ENCODE measurements at regions not wholly inside any gene's neighbourhood (a gene's known extent, or its start where the extent isn't known, plus 50 kb on each side); places are given as distances from the start of the nearest gene placed in this dataset.

- DNase-seq, result no peak
- no peak for ATAC-seq (ENCODE audit: low read depth in 2 of 2)
- Mint-ChIP-seq H3K4me3 (no peak overlapping the region), H3K27ac (no peak overlapping the region), H3K4me1 (no peaks in the 10 kb centered on the region), H3K27me3 (no peaks in the 10 kb centered on the region), H3K9me3 (peaks cover 0 to 3% (median 0%) of the 10 kb centered on the region in 7 donors), H3K36me3 (peaks cover 7% of the 10 kb centered on the region)
- no peaks in the 10 kb centered on the region for H3K4me1 ChIP-seq (ENCODE audit: control insufficient read depth, insufficient read depth, low read length, poor library complexity, severe bottlenecking)
- H3K36me3 ChIP-seq (ENCODE audit: control insufficient read depth, insufficient read depth, low read length), result no peaks in the 10 kb centered on the region
- no peak overlapping the region for H3K4me3 ChIP-seq (ENCODE audit: low read depth, low read length)
- H3K27ac ChIP-seq (ENCODE audit: insufficient read depth, low read length, poor library complexity, severe bottlenecking), result no peak overlapping the region
- H3K9me3 ChIP-seq (ENCODE audit: control insufficient read depth in 2 of 2, low read length in 2 of 2), result no peaks in the 10 kb centered on the region
- no peaks in the 10 kb centered on the region for H3K27me3 ChIP-seq (ENCODE audit: control insufficient read depth, insufficient read depth, low read length)
Observed at GRCh38 chr12:27192118-27192802, 51.8 kb upstream of the STK38L start.

GRCh38 chr12:27193106-27193505 is 51.0 kb upstream of the STK38L start:
- DNase-seq, result no peak
- no peaks in the 10 kb centered on the region for H3K4me1 Mint-ChIP-seq
- peaks cover 0 to 3% (median 0%) of the 10 kb centered on the region in 7 donors for H3K9me3 Mint-ChIP-seq
- H3K4me1 ChIP-seq (ENCODE audit: control insufficient read depth, insufficient read depth, low read length, poor library complexity, severe bottlenecking), result no peaks in the 10 kb centered on the region
- no peaks in the 10 kb centered on the region for H3K36me3 ChIP-seq (ENCODE audit: control insufficient read depth, insufficient read depth, low read length)
- H3K27ac ChIP-seq (ENCODE audit: insufficient read depth, low read length, poor library complexity, severe bottlenecking), result no peak overlapping the region
- no peaks in the 10 kb centered on the region for H3K9me3 ChIP-seq (ENCODE audit: control insufficient read depth in 2 of 2, low read length in 2 of 2)
- H3K27me3 Mint-ChIP-seq, result no peaks in the 10 kb centered on the region
- H3K4me3 Mint-ChIP-seq, result no peak overlapping the region
- no peak overlapping the region for H3K4me3 ChIP-seq (ENCODE audit: low read depth, low read length)
- H3K27me3 ChIP-seq (ENCODE audit: control insufficient read depth, insufficient read depth, low read length), result no peaks in the 10 kb centered on the region
- no peak overlapping the region for H3K27ac Mint-ChIP-seq
- ATAC-seq (ENCODE audit: low read depth in 2 of 2), result no peak
- peaks cover 7% of the 10 kb centered on the region for H3K36me3 Mint-ChIP-seq

GRCh38 chr12:27193854-27194544 is 50.1 kb upstream of the STK38L start:
- Mint-ChIP-seq H3K4me3 (no peak overlapping the region), H3K4me1 (no peaks in the 10 kb centered on the region), H3K27me3 (no peaks in the 10 kb centered on the region), H3K36me3 (peaks cover 7% of the 10 kb centered on the region), H3K27ac (no peak overlapping the region), H3K9me3 (peaks cover 0 to 3% (median 0%) of the 10 kb centered on the region in 7 donors)
- H3K27ac ChIP-seq (ENCODE audit: insufficient read depth, low read length, poor library complexity, severe bottlenecking), result no peak overlapping the region
- H3K4me3 ChIP-seq (ENCODE audit: low read depth, low read length), result no peak overlapping the region
- no peaks in the 10 kb centered on the region for H3K27me3 ChIP-seq (ENCODE audit: control insufficient read depth, insufficient read depth, low read length)
- ATAC-seq (ENCODE audit: low read depth in 2 of 2) (no peak), DNase-seq (no peak)
- no peaks in the 10 kb centered on the region for H3K9me3 ChIP-seq (ENCODE audit: control insufficient read depth in 2 of 2, low read length in 2 of 2)
- H3K36me3 ChIP-seq (ENCODE audit: control insufficient read depth, insufficient read depth, low read length), result no peaks in the 10 kb centered on the region
- no peaks in the 10 kb centered on the region for H3K4me1 ChIP-seq (ENCODE audit: control insufficient read depth, insufficient read depth, low read length, poor library complexity, severe bottlenecking)

Data from CD4-positive, CD25-positive, alpha-beta regulatory T cell (primary cell).